ENCODE measurements at regions not wholly inside any gene's neighbourhood (a gene's known extent, or its start where the extent isn't known, plus 50 kb on each side); places are given as distances from the start of the nearest gene placed in this dataset.

- H3K36me3 Mint-ChIP-seq (ENCODE audit: insufficient read depth, unreplicated experiment), result no peaks in the 10 kb centered on the region
- H3K27me3 Mint-ChIP-seq (ENCODE audit: insufficient read depth, unreplicated experiment), result no peaks in the 10 kb centered on the region
- H3K27ac Mint-ChIP-seq (ENCODE audit: unreplicated experiment), result no peak overlapping the region
- H3K4me1 Mint-ChIP-seq (ENCODE audit: low read depth, unreplicated experiment), result no peaks in the 10 kb centered on the region
- CTCF ChIA-PET, result no interaction called here
- no peaks in the 10 kb centered on the region for H3K9me3 Mint-ChIP-seq (ENCODE audit: unreplicated experiment)
- no peak for DNase-seq
- BruUV-seq (replicated peaks), result no TSS peak
- Histone ChIP-seq H3K4me1 (no peaks in the 10 kb centered on the region), H3K9me3 (no peaks in the 10 kb centered on the region), H3K4me3 (ENCODE audit: low read depth, low read length) (no peak overlapping the region), H3K36me3 (ENCODE audit: control insufficient read depth, insufficient read depth, low read length) (no peaks in the 10 kb centered on the region), H3K27me3 (replicated peaks; ENCODE audit: control insufficient read depth, insufficient read depth, low read length) (no peaks in the 10 kb centered on the region)
- POLR2A ChIA-PET, result no interaction called here
- no peak overlapping the region for H3K4me3 Mint-ChIP-seq (ENCODE audit: unreplicated experiment)
- intact Hi-C loops (cut with micrococcal nuclease; ENCODE audit: unreplicated experiment), result no loop called here
- TF ChIP-seq CTCF (IDR thresholded peaks at IDR 0.05; ENCODE audit: insufficient read depth in 1 of 2, low read depth in 1 of 2, low read length in 1 of 2, severe bottlenecking in 1 of 2, unreplicated experiment in 1 of 2), result no peak
Measured at GRCh38 chr4:177116161-177116560, 193.5 kb upstream of the NEIL3 start.

- H3K36me3 Mint-ChIP-seq (ENCODE audit: insufficient read depth, unreplicated experiment), result no peaks in the 10 kb centered on the region
- intact Hi-C loops (cut with micrococcal nuclease; ENCODE audit: unreplicated experiment), result no loop called here
- no TSS peak for BruUV-seq (replicated peaks)
Measured at GRCh38 chr4:177117256-177117655, 192.4 kb upstream of the NEIL3 start.

GRCh38 chr4:177118596-177118995 is 191.1 kb upstream of the NEIL3 start:
- no peaks in the 10 kb centered on the region for H3K36me3 ChIP-seq (ENCODE audit: control insufficient read depth, insufficient read depth, low read length)
- Mint-ChIP-seq H3K4me1 (ENCODE audit: low read depth, unreplicated experiment) (no peaks in the 10 kb centered on the region), H3K27me3 (ENCODE audit: insufficient read depth, unreplicated experiment) (no peaks in the 10 kb centered on the region), H3K36me3 (ENCODE audit: insufficient read depth, unreplicated experiment) (no peaks in the 10 kb centered on the region), H3K9me3 (ENCODE audit: unreplicated experiment) (no peaks in the 10 kb centered on the region), H3K27ac (ENCODE audit: unreplicated experiment) (no peak overlapping the region), H3K4me3 (ENCODE audit: unreplicated experiment) (no peak overlapping the region)
- BruUV-seq (replicated peaks), result no TSS peak
- no peaks in the 10 kb centered on the region for H3K9me3 ChIP-seq
- ChIA-PET CTCF (no interaction called here), POLR2A (no interaction called here)
- no peak overlapping the region for H3K4me3 ChIP-seq (ENCODE audit: low read depth, low read length)
- no peaks in the 10 kb centered on the region for H3K4me1 ChIP-seq
- TF ChIP-seq CTCF (IDR thresholded peaks at IDR 0.05; ENCODE audit: insufficient read depth in 1 of 2, low read depth in 1 of 2, low read length in 1 of 2, severe bottlenecking in 1 of 2, unreplicated experiment in 1 of 2), result no peak
- intact Hi-C loops (cut with micrococcal nuclease; ENCODE audit: unreplicated experiment), result no loop called here
- H3K27me3 ChIP-seq (replicated peaks; ENCODE audit: control insufficient read depth, insufficient read depth, low read length), result no peaks in the 10 kb centered on the region
- no peak for DNase-seq

More at GRCh38 chr4:177117256-177117655, 192.4 kb upstream of the NEIL3 start:
- no peak for TF ChIP-seq CTCF (IDR thresholded peaks at IDR 0.05; ENCODE audit: insufficient read depth in 1 of 2, low read depth in 1 of 2, low read length in 1 of 2, severe bottlenecking in 1 of 2, unreplicated experiment in 1 of 2)
- no peak for DNase-seq
- H3K9me3 ChIP-seq, result no peaks in the 10 kb centered on the region
- ChIA-PET POLR2A (no interaction called here), CTCF (no interaction called here)
- no peaks in the 10 kb centered on the region for H3K4me1 ChIP-seq
- no peaks in the 10 kb centered on the region for H3K27me3 ChIP-seq (replicated peaks; ENCODE audit: control insufficient read depth, insufficient read depth, low read length)
- H3K4me3 Mint-ChIP-seq (ENCODE audit: unreplicated experiment), result no peak overlapping the region
- H3K27me3 Mint-ChIP-seq (ENCODE audit: insufficient read depth, unreplicated experiment), result no peaks in the 10 kb centered on the region
- H3K4me3 ChIP-seq (ENCODE audit: low read depth, low read length), result no peak overlapping the region
- H3K36me3 ChIP-seq (ENCODE audit: control insufficient read depth, insufficient read depth, low read length), result no peaks in the 10 kb centered on the region
- no peaks in the 10 kb centered on the region for H3K9me3 Mint-ChIP-seq (ENCODE audit: unreplicated experiment)
- no peak overlapping the region for H3K27ac Mint-ChIP-seq (ENCODE audit: unreplicated experiment)
- H3K4me1 Mint-ChIP-seq (ENCODE audit: low read depth, unreplicated experiment), result no peaks in the 10 kb centered on the region
